Inferior parietal cortex (tissue), 1 donor: ENCODE measurements at regions not wholly inside any gene's neighbourhood (a gene's known extent, or its start where the extent isn't known, plus 50 kb on each side); places are given as distances from the start of the nearest gene placed in this dataset.

Experiments
- DNase-seq: peaks from one replicate; pipeline ENCODE4 v3.0.0-alpha.2; 2016; ENCODE audit errors: extremely low spot score

GRCh38 chr14:89629383-89629782, 212.3 kb upstream of the FOXN3 start:
- DNase-seq, result no peak

DNA sequence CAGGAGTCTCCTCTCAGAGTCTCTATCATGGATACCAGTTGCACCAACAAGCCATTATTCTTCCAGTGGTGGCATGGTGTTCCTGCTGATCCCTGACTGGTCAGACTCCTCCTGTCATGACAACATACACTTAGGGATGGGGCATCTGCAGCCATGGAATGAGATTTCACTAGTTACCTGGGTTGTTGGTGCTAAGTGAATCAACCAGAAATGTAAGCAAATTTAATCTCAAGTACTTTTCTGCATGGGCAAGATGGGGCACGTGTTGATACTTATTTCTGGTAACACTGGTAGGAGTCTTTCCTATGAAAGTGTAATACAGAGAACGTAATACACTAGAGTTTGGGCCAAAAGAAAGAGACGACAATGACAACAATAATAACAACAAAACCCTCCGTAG, 211.5 kb upstream of the FOXN3 start:
- no peak for DNase-seq

GRCh38 chr14:89626233-89626806, 209.3 kb upstream of the FOXN3 start:
- no peak for DNase-seq

GRCh38 chr14:89625731-89626232, 208.7 kb upstream of the FOXN3 start:
- no peak for DNase-seq

- no peak for DNase-seq
Observed at GRCh38 chr14:89625244-89625713, 208.2 kb upstream of the FOXN3 start.

DNA sequence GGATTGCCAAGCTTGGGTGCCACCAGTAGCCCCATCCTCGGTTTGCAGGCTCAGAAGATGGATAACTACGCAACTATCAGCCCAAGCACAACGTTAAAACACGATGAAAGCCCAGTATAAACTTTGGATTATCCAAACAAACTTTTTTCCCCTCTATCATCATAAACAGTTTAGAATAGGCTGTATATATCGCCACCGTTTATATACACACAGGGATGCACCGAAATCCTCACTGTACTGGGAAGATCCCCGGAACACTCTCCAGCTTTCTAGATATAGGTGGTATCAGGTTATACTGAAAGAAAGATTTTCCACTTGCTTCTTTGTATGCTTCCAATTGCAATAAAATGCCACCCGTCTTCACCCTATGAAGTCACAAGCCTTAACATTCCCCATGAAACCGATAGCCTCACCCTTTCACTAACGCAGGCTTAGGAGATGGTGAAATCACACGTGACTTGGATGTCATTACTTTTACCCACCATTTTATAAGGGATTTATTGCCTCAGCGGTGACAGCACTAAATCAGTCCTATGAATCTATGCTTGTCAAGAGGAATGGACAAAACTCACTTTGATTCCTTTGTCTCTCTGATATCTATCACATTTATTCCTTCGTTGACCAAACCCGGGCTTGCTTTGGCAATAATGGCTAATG, 207.6 kb upstream of the FOXN3 start:
- DNase-seq, result no peak

DNA sequence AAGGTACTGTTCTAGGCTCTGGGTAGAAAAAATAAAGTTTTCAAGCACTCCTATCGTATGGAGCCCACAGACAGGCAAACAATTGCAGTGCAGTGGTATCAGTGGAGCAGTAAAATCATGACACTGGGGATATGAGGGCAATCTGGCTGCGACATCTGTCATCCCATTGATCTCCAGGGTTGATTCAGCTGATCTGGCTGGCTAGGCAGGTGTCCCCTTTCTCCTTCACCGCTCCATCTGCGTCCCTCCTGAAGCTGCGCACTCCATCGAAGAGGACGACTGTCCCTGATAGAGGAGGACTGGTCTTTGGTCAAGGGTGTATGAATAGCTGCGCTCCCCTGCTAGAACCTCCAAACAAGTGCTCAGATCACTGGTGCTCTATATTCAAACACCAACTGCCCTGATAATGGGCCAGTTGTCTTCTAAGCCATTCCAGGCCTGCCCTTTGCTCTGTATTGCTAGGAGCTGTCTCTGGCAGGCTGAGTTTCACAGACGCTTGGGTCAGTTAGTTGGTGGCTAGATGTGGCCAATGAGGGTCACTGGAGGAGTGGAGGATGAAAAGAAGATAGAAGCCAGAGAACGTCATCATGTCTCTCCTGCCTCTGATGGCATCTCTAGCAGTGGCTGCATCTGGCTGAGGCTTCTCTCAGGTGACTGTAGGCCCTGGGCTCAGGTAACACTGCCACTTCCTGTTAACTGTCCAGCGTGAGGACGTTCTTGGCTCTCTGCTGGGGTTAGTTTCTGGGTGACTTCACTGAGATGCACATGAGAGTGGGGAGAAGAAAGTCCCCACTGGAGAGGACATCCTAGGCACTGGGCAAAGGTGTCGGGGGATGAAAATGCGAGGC, 205.0 kb upstream of the FOXN3 start:
- no peak for DNase-seq

GRCh38 chr14:89621009-89621421, 204.0 kb upstream of the FOXN3 start:
- no peak for DNase-seq

DNA sequence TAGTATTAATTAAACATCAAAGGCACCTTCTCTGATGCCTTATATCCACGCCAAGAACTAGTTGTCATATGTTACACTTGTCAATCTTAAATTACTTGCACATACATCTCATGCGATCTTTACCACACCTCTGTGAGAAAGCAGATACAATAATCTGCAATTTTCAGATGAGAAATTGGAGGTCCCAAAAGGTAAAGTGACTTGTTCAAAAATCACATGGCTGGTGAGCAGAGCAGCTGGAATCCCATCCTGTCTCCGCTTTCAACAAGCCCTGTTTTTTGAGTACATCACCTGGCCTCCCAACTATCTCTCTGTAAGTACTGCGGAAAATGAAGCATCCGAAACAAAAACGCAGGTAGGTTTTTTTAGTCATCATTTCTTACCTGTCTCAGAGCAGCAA, 203.4 kb upstream of the FOXN3 start:
- DNase-seq, result no peak

- DNase-seq, result no peak
Observed at GRCh38 chr14:89619596-89619995, 202.6 kb upstream of the FOXN3 start.

DNA sequence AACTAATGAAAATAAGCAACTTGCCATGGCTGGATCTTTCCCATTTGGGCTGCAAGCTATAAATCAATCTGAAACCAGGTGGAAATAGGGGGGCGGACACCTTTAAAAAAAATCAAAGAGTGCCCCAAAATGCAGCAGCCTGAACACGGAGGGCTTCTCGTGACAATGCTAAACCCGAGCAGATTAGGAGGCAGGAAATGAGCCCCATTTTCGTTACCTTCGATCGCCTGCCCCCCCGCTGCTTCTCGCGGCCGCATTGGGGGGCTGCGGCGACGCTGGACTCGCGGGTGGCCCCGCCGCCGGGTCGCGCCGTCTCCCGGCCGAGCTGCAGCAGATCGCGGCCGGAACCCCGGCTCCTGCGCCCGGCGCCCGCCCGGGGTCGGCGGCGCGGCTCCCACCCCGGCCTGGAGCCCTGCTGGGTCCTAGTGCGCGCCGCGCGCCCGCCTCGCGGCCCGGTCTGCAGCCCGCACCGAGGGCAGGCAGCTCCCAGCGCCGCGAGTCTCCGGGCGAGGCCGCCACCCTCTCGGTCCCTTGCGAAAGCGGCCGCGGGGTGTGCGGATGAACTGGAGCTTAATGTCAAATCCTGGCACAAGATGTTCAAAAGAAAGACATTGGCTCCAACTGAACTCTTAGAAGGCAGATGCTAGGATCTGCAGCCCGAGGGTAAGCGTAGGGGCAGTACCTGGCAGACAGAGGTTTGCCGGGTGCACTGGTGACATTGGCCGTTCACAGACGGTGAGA, 201.9 kb upstream of the FOXN3 start:
- DNase-seq, result no peak

DNA sequence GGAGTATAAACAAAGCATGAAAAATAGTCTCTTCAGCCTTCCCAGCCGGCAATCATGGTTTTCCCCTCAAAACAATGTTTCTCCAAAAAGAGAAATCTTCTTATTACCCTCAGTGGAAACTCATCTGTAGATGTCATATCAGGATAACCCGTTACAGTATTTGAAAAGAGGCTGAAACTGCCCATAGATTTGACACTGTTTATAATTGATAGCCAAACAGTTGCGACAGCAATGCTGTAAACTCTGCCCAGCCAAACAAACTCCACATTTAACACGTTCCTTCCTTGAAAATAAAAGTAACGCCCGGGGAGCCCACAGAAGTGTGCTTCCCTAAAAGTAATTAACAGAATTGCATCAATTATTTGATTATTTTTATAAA, 201.3 kb upstream of the FOXN3 start:
- DNase-seq, result peak; percentile 55

- DNase-seq, result peak; percentile 68
Observed at GRCh38 chr14:89617481-89618329, 200.7 kb upstream of the FOXN3 start.

DNA sequence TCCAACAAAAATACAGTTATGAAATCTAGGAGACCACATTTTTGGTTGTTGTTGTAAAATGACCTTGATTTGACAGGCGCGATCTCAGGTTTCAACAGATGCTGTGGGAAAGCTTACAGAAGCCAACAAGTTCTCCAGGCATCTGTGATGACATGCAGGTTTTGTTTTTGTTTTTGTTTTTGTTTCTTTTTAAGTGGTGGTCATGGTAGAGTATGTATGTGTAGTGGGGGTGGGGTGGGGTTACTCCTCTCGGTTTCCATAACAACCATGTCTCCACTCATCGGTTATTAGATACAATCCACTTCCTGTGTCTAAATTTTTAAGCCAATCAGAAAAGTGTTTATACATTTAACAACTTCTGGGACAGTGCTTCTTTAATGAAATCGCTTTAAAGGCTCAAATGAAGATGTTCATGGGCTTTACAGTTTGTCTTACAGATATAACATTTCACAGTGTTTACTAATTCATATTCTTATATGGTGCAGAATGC, 199.9 kb upstream of the FOXN3 start:
- no peak for DNase-seq

DNA sequence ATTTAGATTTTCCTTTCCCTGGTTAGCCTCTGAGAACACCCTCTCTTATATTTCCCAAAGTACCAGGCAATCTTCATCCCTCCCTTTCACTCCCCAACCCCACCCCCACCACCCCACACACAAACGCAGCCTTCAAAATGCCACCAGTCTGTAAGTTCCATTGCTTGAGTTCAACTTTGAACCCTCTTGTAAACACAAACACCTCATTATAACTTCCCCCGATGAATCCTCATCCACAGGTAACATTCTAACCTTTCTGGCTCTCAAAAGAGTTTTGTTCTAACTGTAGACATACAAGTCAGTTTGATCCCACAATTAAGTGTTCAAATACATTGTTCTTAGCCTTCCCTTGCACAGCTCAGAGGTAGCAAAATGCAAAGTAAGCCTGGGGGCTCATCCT, 199.4 kb upstream of the FOXN3 start:
- no peak for DNase-seq

DNA sequence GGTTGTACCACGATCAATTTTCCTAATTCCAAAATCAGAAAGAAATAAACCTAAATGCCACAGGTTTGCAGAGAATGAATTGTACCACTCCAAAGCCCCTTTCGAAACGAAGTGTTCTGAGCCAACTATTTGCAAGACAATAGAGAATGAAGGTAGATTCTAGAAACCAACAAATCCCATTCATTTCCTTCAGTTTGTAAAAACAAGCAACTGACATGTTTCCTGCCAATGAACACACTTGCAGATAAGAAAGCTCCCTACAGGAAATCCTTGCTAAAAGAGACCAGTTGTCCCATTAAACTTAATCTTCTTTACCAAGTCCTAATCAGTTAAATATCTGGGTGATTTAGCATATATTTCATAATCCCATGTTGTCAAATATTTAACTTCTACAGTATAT, 198.4 kb upstream of the FOXN3 start:
- DNase-seq, result no peak

GRCh38 chr14:89614009-89614691, 197.1 kb upstream of the FOXN3 start:
- DNase-seq, result no peak

- no peak for DNase-seq
Observed at GRCh38 chr14:89613260-89614008, 196.4 kb upstream of the FOXN3 start.

- no peak for DNase-seq
Observed at GRCh38 chr14:89609500-89610100, 192.6 kb upstream of the FOXN3 start.
